ENCODE measurements at regions not wholly inside any gene's neighbourhood (a gene's known extent, or its start where the extent isn't known, plus 50 kb on each side); places are given as distances from the start of the nearest gene placed in this dataset.

DNA sequence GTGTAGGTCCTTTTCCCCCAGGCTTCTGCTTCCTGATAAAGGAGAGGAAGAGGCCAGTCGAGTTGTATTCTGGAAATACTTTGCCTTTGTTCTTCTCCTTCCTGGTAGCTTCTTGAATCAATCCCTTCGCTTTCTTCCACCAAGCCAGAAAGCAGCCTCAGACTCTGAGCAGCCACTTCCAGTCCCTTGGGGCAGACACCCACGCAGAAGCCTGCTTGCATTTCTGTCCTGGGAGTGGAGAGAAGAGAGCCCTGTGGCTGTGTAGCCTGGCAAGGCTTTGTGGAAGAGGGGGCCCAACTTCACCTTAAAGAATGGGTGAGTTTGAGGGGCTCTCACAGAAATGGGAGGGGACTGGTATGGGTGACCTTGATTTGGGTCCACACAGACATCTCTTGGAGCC, 211.0 kb upstream of the SSTR4 start:
- TF ChIP-seq, protein P1, sequence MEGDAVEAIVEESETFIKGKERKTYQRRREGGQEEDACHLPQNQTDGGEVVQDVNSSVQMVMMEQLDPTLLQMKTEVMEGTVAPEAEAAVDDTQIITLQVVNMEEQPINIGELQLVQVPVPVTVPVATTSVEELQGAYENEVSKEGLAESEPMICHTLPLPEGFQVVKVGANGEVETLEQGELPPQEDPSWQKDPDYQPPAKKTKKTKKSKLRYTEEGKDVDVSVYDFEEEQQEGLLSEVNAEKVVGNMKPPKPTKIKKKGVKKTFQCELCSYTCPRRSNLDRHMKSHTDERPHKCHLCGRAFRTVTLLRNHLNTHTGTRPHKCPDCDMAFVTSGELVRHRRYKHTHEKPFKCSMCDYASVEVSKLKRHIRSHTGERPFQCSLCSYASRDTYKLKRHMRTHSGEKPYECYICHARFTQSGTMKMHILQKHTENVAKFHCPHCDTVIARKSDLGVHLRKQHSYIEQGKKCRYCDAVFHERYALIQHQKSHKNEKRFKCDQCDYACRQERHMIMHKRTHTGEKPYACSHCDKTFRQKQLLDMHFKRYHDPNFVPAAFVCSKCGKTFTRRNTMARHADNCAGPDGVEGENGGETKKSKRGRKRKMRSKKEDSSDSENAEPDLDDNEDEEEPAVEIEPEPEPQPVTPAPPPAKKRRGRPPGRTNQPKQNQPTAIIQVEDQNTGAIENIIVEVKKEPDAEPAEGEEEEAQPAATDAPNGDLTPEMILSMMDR (IDR thresholded peaks at IDR 0.05): no peak
- TF ChIP-seq POLR2A (IDR thresholded peaks at IDR 0.05) (no peak), POLR2AphosphoS5 (IDR thresholded peaks at IDR 0.05) (no peak)

Data from prostate gland (tissue), 2 donors.